SK-N-MC (cell line): ENCODE measurements at regions not wholly inside any gene's neighbourhood (a gene's known extent, or its start where the extent isn't known, plus 50 kb on each side); places are given as distances from the start of the nearest gene placed in this dataset.

ENCODE experiments used
- EZH2 ChIP-seq: fragments of 200-600 bp; sonication (generic); IDR thresholded peaks from one replicate; pipeline ENCODE4 v1.6.1; 2017; ENCODE audit warnings: antibody characterized with exemption
- FOXP2 ChIP-seq: optimal IDR thresholded peaks from 2 replicates; pipeline ENCODE3; 2011; ENCODE audit warnings: mild to moderate bottlenecking, moderate library complexity; ENCODE audit not compliant: insufficient read depth; ENCODE audit errors: extremely low read length, control extremely low read depth
- POLR2AphosphoS5 ChIP-seq: IDR thresholded peaks from 2 replicates; pipeline ENCODE4 v1.6.1; 2012; ENCODE audit warnings: mild to moderate bottlenecking, low read depth, low read length, borderline replicate concordance

- TF ChIP-seq POLR2AphosphoS5 (no peak), EZH2 (no peak), FOXP2 (no peak)
These were observed 297.8 kb downstream of the RRAGC start for GRCh38 chr1:38561725-38562124.
